GM04504 (cell line): ENCODE measurements at regions not wholly inside any gene's neighbourhood (a gene's known extent, or its start where the extent isn't known, plus 50 kb on each side); places are given as distances from the start of the nearest gene placed in this dataset.

Experiments
- DNase-seq: peaks from one replicate; pipeline ENCODE4 v3.0.0-alpha.2; 2012; ENCODE audit warnings: low read depth

- peak; percentile 37 for DNase-seq
These were observed 113.8 kb upstream of the ANKRD55 start for GRCh38 chr5:56346741-56347535.

- DNase-seq = no peak
These were observed 113.0 kb upstream of the ANKRD55 start for GRCh38 chr5:56346044-56346710.

GRCh38 chr5:56345352-56345751 lies 112.2 kb upstream of the ANKRD55 start:
- DNase-seq = no peak

GRCh38 chr5:56344594-56344993 lies 111.5 kb upstream of the ANKRD55 start:
- DNase-seq = no peak

- no peak for DNase-seq
These were observed 110.9 kb upstream of the ANKRD55 start for GRCh38 chr5:56343988-56344387.

- DNase-seq = no peak
These were observed 109.5 kb upstream of the ANKRD55 start for GRCh38 chr5:56342616-56343015.

GRCh38 chr5:56340196-56340980 lies 107.3 kb upstream of the ANKRD55 start:
- no peak for DNase-seq

GRCh38 chr5:56339732-56340131 lies 106.6 kb upstream of the ANKRD55 start:
- no peak for DNase-seq

GRCh38 chr5:56337715-56338319 lies 104.7 kb upstream of the ANKRD55 start:
- DNase-seq = no peak

GRCh38 chr5:56335212-56335611 lies 102.1 kb upstream of the ANKRD55 start:
- DNase-seq = no peak

GRCh38 chr5:56330806-56331205 lies 97.7 kb upstream of the ANKRD55 start:
- no peak for DNase-seq

GRCh38 chr5:56330167-56330566 lies 97.0 kb upstream of the ANKRD55 start:
- no peak for DNase-seq

- DNase-seq = no peak
These were observed 96.5 kb upstream of the ANKRD55 start for GRCh38 chr5:56329652-56330051.

GRCh38 chr5:56328753-56329560 lies 95.8 kb upstream of the ANKRD55 start:
- no peak for DNase-seq

- no peak for DNase-seq
These were observed 94.7 kb upstream of the ANKRD55 start for GRCh38 chr5:56327809-56328208.

- DNase-seq = no peak
These were observed 93.6 kb upstream of the ANKRD55 start for GRCh38 chr5:56326770-56327169.

GRCh38 chr5:56326116-56326515 lies 93.0 kb upstream of the ANKRD55 start:
- DNase-seq = no peak

GRCh38 chr5:56325039-56325438 lies 91.9 kb upstream of the ANKRD55 start:
- no peak for DNase-seq

- DNase-seq = no peak
These were observed 90.4 kb upstream of the ANKRD55 start for GRCh38 chr5:56323505-56323904.

- no peak for DNase-seq
These were observed 89.5 kb upstream of the ANKRD55 start for GRCh38 chr5:56322592-56322991.

GRCh38 chr5:56321236-56321881 lies 88.2 kb upstream of the ANKRD55 start:
- DNase-seq = no peak
